Liver (tissue), 7 donors: ENCODE measurements at regions not wholly inside any gene's neighbourhood (a gene's known extent, or its start where the extent isn't known, plus 50 kb on each side); places are given as distances from the start of the nearest gene placed in this dataset.

Source experiments
- DNase-seq: peaks from one replicate; pipeline ENCODE4 v3.0.0-alpha.2; 2017; ENCODE audit warnings: low spot score
- H3K27ac ChIP-seq, 2 donors: one replicate each; pipeline ENCODE4 v1.7.0; 2013; ENCODE audit warnings: inconsistent platforms in 2 of 2, low read length in 2 of 2, control low read depth in 1 of 2, low read depth in 1 of 2, mild to moderate bottlenecking in 1 of 2
- H3K27me3 ChIP-seq, 4 donors: one replicate each; pipeline versions ENCODE4 v1.6.1 to v1.7.0; 2013; ENCODE audit warnings: low read length in 3 of 4, inconsistent platforms in 1 of 4, mild to moderate bottlenecking in 1 of 4, moderate library complexity in 1 of 4; ENCODE audit not compliant: control insufficient read depth in 4 of 4, insufficient read depth in 4 of 4
- H3K36me3 ChIP-seq, 4 donors: one replicate each; pipeline versions ENCODE4 v1.6.1 to v1.7.0; 2013; ENCODE audit warnings: low read length in 3 of 4, mild to moderate bottlenecking in 3 of 4, low read depth in 1 of 4, moderate library complexity in 1 of 4; ENCODE audit not compliant: control insufficient read depth in 4 of 4, insufficient read depth in 3 of 4
- H3K4me1 ChIP-seq, 4 donors: one replicate each; pipeline versions ENCODE4 v1.6.1 to v1.7.0; 2013; ENCODE audit warnings: low read length in 3 of 4, mild to moderate bottlenecking in 3 of 4, moderate library complexity in 1 of 4; ENCODE audit not compliant: control insufficient read depth in 4 of 4, insufficient read depth in 4 of 4
- H3K4me3 ChIP-seq, 3 donors: one replicate each; pipeline versions ENCODE4 v1.6.1 to v1.7.0; 2013; ENCODE audit warnings: low read length in 3 of 3, control low read depth in 1 of 3, low read depth in 1 of 3, mild to moderate bottlenecking in 1 of 3
- H3K9ac ChIP-seq, 2 donors: one replicate each; pipeline ENCODE4 v1.7.0; 2013; ENCODE audit warnings: low read length in 2 of 2, mild to moderate bottlenecking in 2 of 2, moderate library complexity in 2 of 2, control low read depth in 1 of 2, low read depth in 1 of 2
- H3K9me3 ChIP-seq, 4 donors: one replicate each; pipeline versions ENCODE4 v1.6.1 to v1.7.0; 2013; ENCODE audit warnings: low read length in 3 of 4; ENCODE audit not compliant: control insufficient read depth in 4 of 4
- EGR1 ChIP-seq, 2 donors: IDR thresholded peaks; 2 replicates each; pipeline ENCODE4 v1.6.1; 2016 to 2018; ENCODE audit warnings: antibody characterized with exemption in 2 of 2, low read depth in 2 of 2
- FOXA1 ChIP-seq: IDR thresholded peaks from 2 replicates; pipeline ENCODE4 v1.6.1; 2016; ENCODE audit warnings: antibody characterized with exemption
- FOXA2 ChIP-seq: IDR thresholded peaks from 2 replicates; pipeline ENCODE4 v1.6.1; 2016; ENCODE audit warnings: antibody characterized with exemption
- GABPA ChIP-seq, 2 donors: IDR thresholded peaks in 1 of 2; conservative IDR thresholded peaks in 1 of 2; 2 replicates each; pipeline ENCODE4 v1.6.1; 2016; ENCODE audit warnings: antibody characterized with exemption in 2 of 2, mild to moderate bottlenecking in 1 of 2, moderate library complexity in 1 of 2
- HNF4A ChIP-seq, 2 donors: conservative IDR thresholded peaks; 2 replicates each; pipeline ENCODE4 v1.6.1; 2016; ENCODE audit warnings: antibody characterized with exemption in 2 of 2, mild to moderate bottlenecking in 2 of 2
- HNF4G ChIP-seq: IDR thresholded peaks from 2 replicates; pipeline ENCODE4 v1.6.1; 2016; ENCODE audit warnings: antibody characterized with exemption
- NR2F2 ChIP-seq: IDR thresholded peaks from 2 replicates; pipeline ENCODE4 v1.6.1; 2016; ENCODE audit warnings: antibody characterized with exemption
- RXRA ChIP-seq, 2 donors: IDR thresholded peaks; 2 replicates each; pipeline ENCODE4 v1.6.1; 2017 to 2018; ENCODE audit warnings: antibody characterized with exemption in 2 of 2, mild to moderate bottlenecking in 1 of 2
- SP1 ChIP-seq: IDR thresholded peaks from 2 replicates; pipeline ENCODE4 v1.6.1; 2018; ENCODE audit warnings: antibody characterized with exemption, mild to moderate bottlenecking
- TAF1 ChIP-seq: conservative IDR thresholded peaks from 2 replicates; pipeline ENCODE4 v1.6.1; 2016; ENCODE audit warnings: antibody characterized with exemption, mild to moderate bottlenecking
- YY1 ChIP-seq: IDR thresholded peaks from 2 replicates; pipeline ENCODE4 v1.6.1; 2016; ENCODE audit warnings: antibody characterized with exemption, mild to moderate bottlenecking
- WGBS: extraction: QIAGEN DNeasy Blood & Tissue Kit; methylation state at CpG from one replicate; pipeline ENCODE4 v1.1.7; 2013; 5-methylcytosine and 5-hydroxymethylcytosine counted together
- TF ChIP-seq, protein P1 (sequence below): IDR thresholded peaks from 2 replicates; pipeline ENCODE4 v1.6.1; 2016; ENCODE audit warnings: antibody characterized with exemption
- donor health status: healthy.
- donor health status: healthy.
- donor health status: healthy.
- donor health status: healthy.

DNA sequence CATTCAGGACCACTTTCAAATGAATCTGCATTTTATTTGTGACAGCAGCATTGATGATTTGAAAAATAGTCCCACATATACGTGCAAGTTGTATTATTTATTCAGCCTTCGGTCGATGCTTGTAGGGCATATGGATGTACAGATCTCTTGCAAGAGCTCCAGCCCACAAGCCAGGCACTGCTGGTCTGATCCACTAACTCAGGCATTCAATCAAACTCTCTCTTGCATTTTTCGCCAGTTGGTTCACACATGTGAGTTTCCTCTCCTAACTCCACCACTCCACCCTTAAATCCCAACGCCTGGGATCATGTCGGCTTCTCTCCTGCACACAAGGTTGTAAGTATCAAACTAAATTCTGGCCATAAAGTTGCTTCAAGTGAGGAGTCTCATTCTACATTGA, 318.7 kb downstream of the CYP26B1 start:
- H3K9ac ChIP-seq = no peak overlapping the region
- WGBS = 93% methylated on average over 6 of the region's 6 CpGs
- H3K9me3 ChIP-seq = no peaks in the 10 kb centered on the region
- no peak overlapping the region for H3K4me3 ChIP-seq
- no peak overlapping the region for H3K27ac ChIP-seq
- no peaks in the 10 kb centered on the region for H3K36me3 ChIP-seq
- no peaks in the 10 kb centered on the region for H3K27me3 ChIP-seq
- DNase-seq = no peak
- H3K4me1 ChIP-seq = peaks cover 2 to 18% (median 8%) of the 10 kb centered on the region in 4 donors
- TF ChIP-seq FOXA1 (no peak), HNF4A (conservative IDR thresholded peaks at IDR 0.05) (no peak), NR2F2 (no peak)

DNA sequence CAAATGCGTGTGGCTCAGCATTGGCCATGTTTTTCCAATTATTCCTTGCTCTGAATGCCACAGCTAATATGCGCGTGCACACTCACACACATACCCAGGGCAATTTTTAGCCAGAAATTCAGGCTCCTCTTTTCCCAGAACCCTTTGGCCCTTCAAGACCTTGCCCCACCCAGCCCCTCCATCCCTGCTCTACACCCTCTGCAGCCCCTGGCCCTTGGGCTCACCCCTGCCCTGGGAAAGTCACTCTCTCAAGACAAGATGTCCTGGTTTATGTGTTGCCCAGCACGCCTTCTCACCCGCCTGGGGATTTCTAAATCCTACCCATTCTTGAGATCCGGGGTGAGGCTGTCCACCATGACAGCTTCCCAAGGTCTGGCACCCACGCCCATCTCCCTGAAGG, 319.7 kb downstream of the CYP26B1 start:
- Histone ChIP-seq H3K27ac (no peak overlapping the region), H3K27me3 (no peaks in the 10 kb centered on the region), H3K4me1 (peaks cover 3 to 24% (median 14%) of the 10 kb centered on the region in 4 donors), H3K36me3 (no peaks in the 10 kb centered on the region), H3K9me3 (no peaks in the 10 kb centered on the region), H3K9ac (no peak overlapping the region), H3K4me3 (no peak overlapping the region)
- DNase-seq = no peak
- 96% methylated on average over 7 of the region's 7 CpGs for WGBS
- no peak for TF ChIP-seq EGR1 (IDR thresholded peaks at IDR 0.05; ENCODE audit: low read depth in 2 of 2)
- TF ChIP-seq TAF1 = no peak
- TF ChIP-seq, protein P1, sequence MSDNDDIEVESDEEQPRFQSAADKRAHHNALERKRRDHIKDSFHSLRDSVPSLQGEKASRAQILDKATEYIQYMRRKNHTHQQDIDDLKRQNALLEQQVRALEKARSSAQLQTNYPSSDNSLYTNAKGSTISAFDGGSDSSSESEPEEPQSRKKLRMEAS = no peak
- no peak for TF ChIP-seq NR2F2

DNA sequence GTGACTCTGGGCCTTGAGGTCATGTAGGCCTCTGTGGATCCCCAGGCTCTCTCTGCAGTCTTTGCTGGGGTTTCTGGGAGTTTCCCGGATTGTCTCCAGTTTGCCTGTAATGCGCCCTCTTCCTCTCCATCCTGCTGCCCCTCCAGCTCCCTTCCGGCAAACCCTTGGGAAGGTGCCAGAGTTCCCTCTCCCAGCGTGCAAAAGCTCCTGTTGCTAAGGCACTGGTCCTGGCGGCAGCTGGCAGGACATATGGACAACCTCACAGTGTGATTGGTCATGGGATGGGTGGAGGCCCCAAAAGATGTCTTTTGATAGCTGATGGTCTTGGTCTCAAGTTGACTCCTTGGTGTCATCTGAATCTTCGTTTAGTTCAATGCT, 320.1 kb downstream of the CYP26B1 start:
- Histone ChIP-seq H3K27me3 (no peaks in the 10 kb centered on the region), H3K27ac (no peak overlapping the region), H3K4me1 (peaks cover 3 to 24% (median 14%) of the 10 kb centered on the region in 4 donors), H3K9ac (no peak overlapping the region), H3K9me3 (no peaks in the 10 kb centered on the region), H3K36me3 (no peaks in the 10 kb centered on the region), H3K4me3 (no peak overlapping the region)
- no peak for DNase-seq
- TF ChIP-seq GABPA (IDR thresholded peaks at IDR 0.05 in 1 of 2, conservative IDR thresholded peaks at IDR 0.05 in 1 of 2) = no peak
- TF ChIP-seq TAF1 = no peak
- TF ChIP-seq NR2F2 = no peak
- TF ChIP-seq YY1 = no peak
- no peak for TF ChIP-seq SP1
- no peak for TF ChIP-seq EGR1 (IDR thresholded peaks at IDR 0.05; ENCODE audit: low read depth in 2 of 2)
- 93% methylated on average over 6 of the region's 6 CpGs for WGBS

DNA sequence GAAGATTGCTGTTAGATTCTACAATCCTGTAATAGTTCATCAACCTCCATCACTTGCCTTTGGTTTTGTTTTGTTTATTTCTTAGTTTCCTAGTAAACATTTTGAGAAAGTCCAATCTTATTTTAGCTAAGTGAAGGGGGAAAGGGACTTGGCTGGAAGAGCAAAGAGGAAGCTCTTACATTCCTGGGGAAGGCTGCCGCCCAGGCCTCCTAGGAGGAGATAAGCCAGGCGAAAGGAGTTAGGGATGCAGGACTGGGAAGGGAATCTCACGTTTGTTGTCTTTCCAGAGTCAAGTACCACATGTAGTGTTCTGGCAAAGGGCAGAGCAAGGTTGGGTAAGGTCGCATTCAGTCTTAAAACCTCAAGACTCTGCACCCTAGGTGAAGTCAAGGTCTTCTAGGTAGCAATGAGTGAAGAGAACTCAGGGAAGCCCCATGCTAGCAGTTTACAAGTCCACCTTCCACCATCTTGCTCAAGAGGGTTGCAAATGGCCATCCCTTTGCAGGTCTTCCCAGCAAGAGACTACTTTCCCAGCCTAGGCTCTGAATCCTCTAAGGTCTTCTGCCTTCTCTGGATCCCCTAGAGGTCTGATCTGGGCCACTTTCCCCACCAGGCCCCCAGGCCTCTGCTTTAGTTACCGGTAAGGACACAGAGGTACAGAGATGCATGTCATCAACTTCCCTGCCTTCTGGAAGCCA, 320.7 kb downstream of the CYP26B1 start:
- H3K4me3 ChIP-seq = no peak overlapping the region
- no peaks in the 10 kb centered on the region for H3K27me3 ChIP-seq
- no peaks in the 10 kb centered on the region for H3K9me3 ChIP-seq
- no peaks in the 10 kb centered on the region for H3K36me3 ChIP-seq
- H3K4me1 ChIP-seq = peaks cover 3 to 24% (median 14%) of the 10 kb centered on the region in 4 donors
- H3K9ac ChIP-seq = no peak overlapping the region
- DNase-seq = no peak
- H3K27ac ChIP-seq = no peak overlapping the region
- peak in 1 of 2 donors; percentile 26 for TF ChIP-seq RXRA (IDR thresholded peaks at IDR 0.05)
- TF ChIP-seq HNF4G = no peak
- no peak for TF ChIP-seq FOXA2
- no peak for TF ChIP-seq YY1
- 84% methylated on average over 5 of the region's 5 CpGs for WGBS
